IMR-90 (cell line): ENCODE measurements at regions not wholly inside any gene's neighbourhood (a gene's known extent, or its start where the extent isn't known, plus 50 kb on each side); places are given as distances from the start of the nearest gene placed in this dataset.

Experiments used
- ATAC-seq: fragments of 200-7000 bp; cut with Tn5 transposase; 2 replicates; pipeline ENCODE4 v1.9.1; 2020; ENCODE audit warnings: low read depth, mild to moderate bottlenecking, moderate library complexity
- BruUV-seq: library from RNA; stranded (reverse); fragments of 400-500 nt; replicated peaks from 2 replicates; lab custom pipeline; 2021; lab: Mats Ljungman, UMichigan
- CTCF ChIA-PET: fragments of 300-600 bp; formaldehyde crosslinking; extraction: SDS; loops from one replicate; lab custom pipeline; 2021; ENCODE audit warnings: antibody characterized with exemption; lab: Yijun Ruan, JAX
- POLR2A ChIA-PET: fragments of 300-600 bp; sonication (Branson Sonifier 250); formaldehyde crosslinking; loops from one replicate; lab custom pipeline; 2022; ENCODE audit warnings: antibody characterized with exemption; ENCODE audit not compliant: unreplicated experiment; lab: Charles Lee
- DNase-seq: peaks from one replicate; pipeline ENCODE4 v3.0.0; 2013
- H2AFZ ChIP-seq: replicated peaks from 2 replicates; pipeline ENCODE3; 2013; ENCODE audit warnings: low read length, mild to moderate bottlenecking; ENCODE audit not compliant: poor library complexity
- H2AK5ac ChIP-seq: 2 replicates; pipeline ENCODE4 v1.6.1; 2013; ENCODE audit warnings: low read depth, low read length, inconsistent platforms
- H2AK9ac ChIP-seq: replicated peaks from 2 replicates; pipeline ENCODE3; 2013; ENCODE audit warnings: mild to moderate bottlenecking, low read depth, low read length, moderate library complexity; ENCODE audit not compliant: poor library complexity
- H2BK120ac ChIP-seq: 2 replicates; pipeline ENCODE4 v1.6.1; 2013; ENCODE audit warnings: low read depth, low read length, inconsistent platforms
- H2BK15ac ChIP-seq: 3 replicates; pipeline ENCODE4 v1.6.1; 2013; ENCODE audit warnings: low read depth, low read length, inconsistent platforms
- H2BK20ac ChIP-seq: 2 replicates; pipeline ENCODE4 v1.6.1; 2013; ENCODE audit warnings: low read depth, mild to moderate bottlenecking, inconsistent platforms, low read length, moderate library complexity
- H2BK5ac ChIP-seq: 2 replicates; pipeline ENCODE4 v1.6.1; 2013; ENCODE audit warnings: mild to moderate bottlenecking, low read depth, low read length, inconsistent platforms; ENCODE audit not compliant: poor library complexity, severe bottlenecking
- H3K14ac ChIP-seq: replicated peaks from 2 replicates; pipeline ENCODE4 v1.6.1; 2013; ENCODE audit warnings: low read depth, low read length, inconsistent platforms
- H3K18ac ChIP-seq: 2 replicates; pipeline ENCODE4 v1.6.1; 2013; ENCODE audit warnings: low read depth, low read length, control low read depth
- H3K23ac ChIP-seq: 2 replicates; pipeline ENCODE4 v1.6.1; 2013; ENCODE audit warnings: low read depth, low read length, inconsistent platforms
- H3K27ac ChIP-seq: 2 replicates; pipeline ENCODE4 v1.5.1; 2013; ENCODE audit warnings: mild to moderate bottlenecking, control low read depth, low read length; ENCODE audit not compliant: insufficient read depth
- H3K27me3 ChIP-seq: 2 replicates; pipeline ENCODE4 v1.6.1; 2013; ENCODE audit warnings: low read length; ENCODE audit not compliant: control insufficient read depth, insufficient read depth
- H3K36me3 ChIP-seq: 2 replicates; pipeline ENCODE4 v1.6.1; 2013; ENCODE audit warnings: low read length, mixed read lengths; ENCODE audit not compliant: control insufficient read depth, insufficient read depth
- H3K4ac ChIP-seq: 2 replicates; pipeline ENCODE4 v1.6.1; 2013; ENCODE audit warnings: low read depth, low read length, inconsistent platforms
- H3K4me1 ChIP-seq: 2 replicates; pipeline ENCODE4 v1.6.1; 2013; ENCODE audit warnings: low read length, mixed read lengths; ENCODE audit not compliant: control insufficient read depth, insufficient read depth
- H3K4me2 ChIP-seq: 2 replicates; pipeline ENCODE4 v1.6.1; 2013; ENCODE audit warnings: low read depth, mild to moderate bottlenecking, control low read depth, low read length, moderate library complexity
- H3K4me3 ChIP-seq: 2 replicates; pipeline ENCODE4 v1.5.1; 2013; ENCODE audit warnings: low read depth, mild to moderate bottlenecking, control low read depth, low read length, moderate library complexity; ENCODE audit not compliant: insufficient read depth
- H3K56ac ChIP-seq: 2 replicates; pipeline ENCODE4 v1.6.1; 2013; ENCODE audit warnings: low read length, inconsistent platforms; ENCODE audit not compliant: insufficient read depth; ENCODE audit errors: extremely low read depth
- H3K79me1 ChIP-seq, 2 experiments: 2 replicates each; pipeline ENCODE4 v1.6.1; 2013; ENCODE audit warnings: low read length in 2 of 2, inconsistent platforms in 1 of 2, low read depth in 1 of 2
- H3K9ac ChIP-seq: 2 replicates; pipeline ENCODE4 v1.6.1; 2013; ENCODE audit warnings: low read depth, low read length, control low read depth
- H3K9me1 ChIP-seq: 2 replicates; pipeline ENCODE4 v1.6.1; 2013; ENCODE audit warnings: low read length, inconsistent platforms; ENCODE audit not compliant: insufficient read depth
- H3K9me3 ChIP-seq: 2 replicates; pipeline ENCODE4 v1.6.1; 2013; ENCODE audit warnings: low read length; ENCODE audit not compliant: control insufficient read depth, insufficient read depth
- H4K20me1 ChIP-seq: 2 replicates; pipeline ENCODE4 v1.6.1; 2013; ENCODE audit warnings: low read length, inconsistent platforms; ENCODE audit not compliant: insufficient read depth
- H4K5ac ChIP-seq: 2 replicates; pipeline ENCODE4 v1.6.1; 2013; ENCODE audit warnings: mild to moderate bottlenecking, low read depth, low read length, control low read depth
- H4K8ac ChIP-seq, 2 experiments: 2 replicates each; pipeline ENCODE4 v1.6.1; 2013; ENCODE audit warnings: low read depth in 2 of 2, low read length in 2 of 2, control low read depth in 1 of 2, inconsistent platforms in 1 of 2
- H4K91ac ChIP-seq: 2 replicates; pipeline ENCODE4 v1.6.1; 2013; ENCODE audit warnings: low read depth, low read length, inconsistent platforms; ENCODE audit not compliant: insufficient read depth
- BHLHE40 ChIP-seq: fragments of 150-350 bp; IDR thresholded peaks from 2 replicates; pipeline ENCODE4 v1.6.1; 2016; ENCODE audit warnings: mild to moderate bottlenecking, low read depth, low read length
- CEBPB ChIP-seq: IDR thresholded peaks from 2 replicates; pipeline ENCODE4 v1.6.1; 2012; ENCODE audit warnings: low read depth, low read length, improper control_type of control experiment
- CHD1 ChIP-seq: IDR thresholded peaks from 2 replicates; pipeline ENCODE4 v1.6.1; 2012; ENCODE audit warnings: low read depth, low read length, improper control_type of control experiment
- CTCF ChIP-seq: conservative IDR thresholded peaks from 2 replicates; pipeline ENCODE4 v1.5.1; 2012; ENCODE audit warnings: mild to moderate bottlenecking, low read depth, low read length, improper control_type of control experiment
- FOS ChIP-seq: fragments of 150-350 bp; IDR thresholded peaks from 2 replicates; pipeline ENCODE4 v1.6.1; 2016; ENCODE audit warnings: low read depth, low read length
- MXI1 ChIP-seq: IDR thresholded peaks from 2 replicates; pipeline ENCODE4 v1.6.1; 2012; ENCODE audit warnings: low read depth, mild to moderate bottlenecking, low read length, moderate library complexity, borderline replicate concordance
- NFE2L2 ChIP-seq: fragments of 150-350 bp; IDR thresholded peaks from 2 replicates; pipeline ENCODE4 v1.6.1; 2016; ENCODE audit warnings: low read depth, mild to moderate bottlenecking, low read length
- RCOR1 ChIP-seq: IDR thresholded peaks from 2 replicates; pipeline ENCODE4 v1.6.1; 2012; ENCODE audit warnings: mild to moderate bottlenecking, low read length, improper control_type of control experiment; ENCODE audit not compliant: insufficient replicate concordance
- RFX5 ChIP-seq: IDR thresholded peaks from 2 replicates; pipeline ENCODE4 v1.8.0; 2012; ENCODE audit warnings: low read depth, mild to moderate bottlenecking, low read length, moderate library complexity
- USF2 ChIP-seq: fragments of 150-350 bp; IDR thresholded peaks from 2 replicates; pipeline ENCODE4 v1.6.1; 2017; ENCODE audit warnings: mild to moderate bottlenecking, antibody characterized with exemption, low read length, low read depth
- WGBS, 2 experiments: methylation state at CpG; one replicate each; pipeline versions ENCODE4 v1.1.5 to v1.1.7; 2013; ENCODE audit warnings: missing lambda C conversion rate in 2 of 2; ENCODE audit not compliant: insufficient read length in 1 of 2; ENCODE audit errors: extremely low coverage in 2 of 2; 5-methylcytosine and 5-hydroxymethylcytosine counted together
- dilution Hi-C: fragments of 300-500 bp; cut with HindIII; formaldehyde crosslinking; loops from one replicate; pipeline ENCODE4 v1.14.3; 2018; ENCODE audit warnings: low sequenced_read_pairs; ENCODE audit not compliant: unreplicated experiment
- in situ Hi-C: fragments of 300-500 bp; cut with MboI; formaldehyde crosslinking; loops from 3 replicates; pipeline ENCODE4 v1.14.3; 2019; ENCODE audit warnings: low sequenced_read_pairs, inconsistent platforms, mixed read lengths
- intact Hi-C: fragments of 100-400 bp; cut with micrococcal nuclease; formaldehyde crosslinking; loops from 2 replicates; pipeline ENCODE4 v1.10.0; 2022

GRCh38 chr14:63782683-63783389 is 55.0 kb upstream of the SGPP1 start:
- H3K23ac ChIP-seq: no peak overlapping the region
- no peak for TF ChIP-seq USF2
- no peak for TF ChIP-seq MXI1
- no peak for TF ChIP-seq FOS
- TF ChIP-seq RCOR1: no peak
- no peak for TF ChIP-seq BHLHE40
- TF ChIP-seq NFE2L2: no peak
- no peak for TF ChIP-seq CEBPB
- TF ChIP-seq CTCF: no peak
- TF ChIP-seq CHD1: no peak
- TF ChIP-seq RFX5: no peak
- H4K5ac ChIP-seq: no peak overlapping the region
- ATAC-seq (no peak), DNase-seq (no peak)
- dilution Hi-C loops (no loop called here), in situ Hi-C loops (loop anchor here (25.0 kb wide), 1 partner anchor 1621 kb away; no protein-coding TSS in a partner anchor), intact Hi-C loops (no loop called here)
- H3K27me3 ChIP-seq: no peaks in the 10 kb centered on the region; the same call in 1 of the 2 replicates
- H3K4me3 ChIP-seq: no peak overlapping the region
- no peaks in the 10 kb centered on the region for H3K79me1 ChIP-seq
- ChIA-PET CTCF (no interaction called here), POLR2A (no interaction called here)
- H4K20me1 ChIP-seq: no peaks in the 10 kb centered on the region
- H3K27ac ChIP-seq: no peak overlapping the region
- H2BK120ac ChIP-seq: no peak overlapping the region
- H2AK5ac ChIP-seq: no peak overlapping the region
- no peak overlapping the region for H3K4me2 ChIP-seq
- no peak overlapping the region for H3K56ac ChIP-seq
- no peak overlapping the region for H3K18ac ChIP-seq
- no peak overlapping the region for H2BK20ac ChIP-seq
- no peak overlapping the region for H3K9ac ChIP-seq
- no peak overlapping the region for H2AK9ac ChIP-seq
- H2AFZ ChIP-seq: no peak overlapping the region
- 51% methylated on average over 2 of the region's 9 CpGs; no CpG with 5 or more reads in 1 of the 2 experiments for WGBS, 2 experiments
- H2BK15ac ChIP-seq: no peak overlapping the region
- H3K4ac ChIP-seq: no peak overlapping the region
- no peak overlapping the region for H4K91ac ChIP-seq
- no peak overlapping the region for H3K14ac ChIP-seq
- no peak overlapping the region for H4K8ac ChIP-seq
- H3K4me1 ChIP-seq: no peaks in the 10 kb centered on the region
- no peaks in the 10 kb centered on the region for H3K36me3 ChIP-seq
- H3K9me3 ChIP-seq: no peaks in the 10 kb centered on the region
- BruUV-seq: no TSS peak
- H3K9me1 ChIP-seq: no peaks in the 10 kb centered on the region
- H2BK5ac ChIP-seq: no peak overlapping the region
